CD4-positive, alpha-beta memory T cell (primary cell): ENCODE measurements at regions not wholly inside any gene's neighbourhood (a gene's known extent, or its start where the extent isn't known, plus 50 kb on each side); places are given as distances from the start of the nearest gene placed in this dataset.
A peak's percentile ranks its signal among the peaks of the same experiment; 100 is the strongest.

ENCODE experiments used
- CTCF ChIA-PET: fragments of 350-600 bp; sonication (Branson Sonifier 250); formaldehyde crosslinking; loops from one replicate; lab custom pipeline; 2021; ENCODE audit warnings: inconsistent platforms; ENCODE audit not compliant: partially characterized antibody; lab: Charles Lee
- POLR2A ChIA-PET: fragments of 350-600 bp; sonication (Branson Sonifier 250); formaldehyde crosslinking; loops from one replicate; lab custom pipeline; 2021; ENCODE audit not compliant: partially characterized antibody; lab: Charles Lee
- DNase-seq, 5 donors: peaks; one replicate each; pipeline versions ENCODE4 v3.0.0 to v3.0.0-alpha.2; 2020 to 2022; ENCODE audit warnings: mixed read lengths in 1 of 5
- H3K27ac ChIP-seq: one replicate; pipeline ENCODE4 v1.7.0; 2013; ENCODE audit warnings: low read depth, low read length
- H3K27me3 ChIP-seq: 2 replicates; pipeline ENCODE4 v1.7.0; 2013; ENCODE audit warnings: mild to moderate bottlenecking, low read length, moderate library complexity; ENCODE audit not compliant: insufficient read depth
- H3K36me3 ChIP-seq: 2 replicates; pipeline ENCODE4 v1.7.0; 2013; ENCODE audit warnings: mild to moderate bottlenecking, low read length, moderate library complexity; ENCODE audit not compliant: insufficient read depth
- H3K4me1 ChIP-seq: 2 replicates; pipeline ENCODE4 v1.7.0; 2013; ENCODE audit warnings: mild to moderate bottlenecking, low read length, moderate library complexity; ENCODE audit not compliant: insufficient read depth
- H3K4me3 ChIP-seq, 2 donors: one replicate each; pipeline ENCODE4 v1.7.0; 2013; ENCODE audit warnings: low read length in 2 of 2, mild to moderate bottlenecking in 1 of 2
- H3K9me3 ChIP-seq, 2 donors: one replicate each; pipeline ENCODE4 v1.7.0; 2013; ENCODE audit warnings: low read length in 2 of 2, control low read depth in 1 of 2; ENCODE audit not compliant: control insufficient read depth in 1 of 2
- H3K27ac Mint-ChIP-seq, 7 donors: one replicate each; pipeline ENCODE4 v1.8.0; 2020 to 2021; ENCODE audit warnings: mixed read lengths in 7 of 7, mild to moderate bottlenecking in 6 of 7, inconsistent platforms in 3 of 7, moderate library complexity in 3 of 7
- H3K27me3 Mint-ChIP-seq, 2 donors: one replicate each; pipeline ENCODE4 v1.8.0; 2020 to 2021; ENCODE audit warnings: mixed read lengths in 2 of 2
- H3K36me3 Mint-ChIP-seq, 2 donors: one replicate each; pipeline ENCODE4 v1.8.0; 2020 to 2021; ENCODE audit warnings: mixed read lengths in 2 of 2, inconsistent platforms in 1 of 2, mild to moderate bottlenecking in 1 of 2
- H3K4me1 Mint-ChIP-seq, 4 donors: one replicate each; pipeline ENCODE4 v1.8.0; 2020 to 2021; ENCODE audit warnings: mixed read lengths in 4 of 4, mild to moderate bottlenecking in 1 of 4
- H3K4me3 Mint-ChIP-seq, 8 donors: one replicate each; pipeline ENCODE4 v1.8.0; 2020 to 2021; ENCODE audit warnings: mixed read lengths in 8 of 8, mild to moderate bottlenecking in 7 of 8, moderate library complexity in 6 of 8, inconsistent platforms in 3 of 8
- H3K9me3 Mint-ChIP-seq, 8 donors: one replicate each; pipeline ENCODE4 v1.8.0; 2020 to 2021; ENCODE audit warnings: mixed read lengths in 8 of 8, mild to moderate bottlenecking in 5 of 8, inconsistent platforms in 3 of 8, moderate library complexity in 1 of 8
- intact Hi-C: fragments of 100-400 bp; cut with micrococcal nuclease; formaldehyde crosslinking; loops from one replicate; pipeline ENCODE4 v1.15.1; 2023

DNA sequence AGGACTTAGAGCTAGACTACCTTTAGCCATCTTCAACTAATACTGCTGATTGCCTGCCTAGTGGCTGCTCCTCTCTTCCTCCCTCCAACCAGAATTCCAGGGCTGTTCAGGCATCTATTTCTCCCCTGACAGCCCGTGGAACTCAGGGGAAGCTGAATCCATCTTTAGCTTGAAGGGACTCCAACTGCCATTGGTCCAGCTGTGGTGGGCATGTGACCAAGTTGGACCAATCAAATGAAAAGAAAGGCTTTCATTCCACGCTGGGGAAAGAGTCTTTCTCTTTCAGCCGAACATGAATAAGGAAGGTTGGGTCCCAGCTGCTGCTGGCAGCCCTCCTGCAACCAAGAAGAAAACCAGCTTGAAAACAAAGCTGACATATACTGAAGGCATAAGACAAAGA, 168.5 kb upstream of the OBI1 start:
- Histone ChIP-seq H3K4me3 (no peak overlapping the region), H3K27me3 (no peaks in the 10 kb centered on the region), H3K36me3 (no peaks in the 10 kb centered on the region), H3K9me3 (no peaks in the 10 kb centered on the region), H3K4me1 (no peaks in the 10 kb centered on the region), H3K27ac (no peak overlapping the region)
- CTCF ChIA-PET: no interaction called here
- H3K27ac Mint-ChIP-seq: no peak overlapping the region
- intact Hi-C loops: no loop called here
- H3K9me3 Mint-ChIP-seq: no peaks in the 10 kb centered on the region
- no peak overlapping the region for H3K4me3 Mint-ChIP-seq
- peaks cover 0 to 7% of the 10 kb centered on the region in 2 donors for H3K27me3 Mint-ChIP-seq
- no peaks in the 10 kb centered on the region for H3K36me3 Mint-ChIP-seq
- no peaks in the 10 kb centered on the region for H3K4me1 Mint-ChIP-seq
- no peak for DNase-seq
- POLR2A ChIA-PET: no interaction called here

DNA sequence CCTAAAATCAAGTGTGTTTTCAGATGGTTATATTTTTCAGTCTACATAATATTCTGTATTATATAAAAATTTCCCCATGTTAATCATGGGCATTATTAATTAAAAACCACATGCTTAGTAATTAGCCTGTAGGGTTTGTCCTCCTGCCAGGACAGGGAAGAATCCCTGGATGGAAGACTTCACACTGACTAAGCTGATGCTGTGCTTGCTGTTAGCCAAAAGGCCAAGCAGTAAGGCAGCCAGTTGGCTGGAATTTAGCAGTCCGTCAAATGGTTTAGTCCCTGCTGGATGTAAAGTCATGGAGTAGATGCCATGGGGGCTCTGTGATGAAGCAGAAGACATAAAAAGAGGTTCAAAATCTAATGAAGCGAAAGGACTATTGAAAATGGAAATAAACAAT, 168.0 kb upstream of the OBI1 start:
- no peak for DNase-seq
- intact Hi-C loops: no loop called here
- H3K9me3 Mint-ChIP-seq: no peaks in the 10 kb centered on the region
- Histone ChIP-seq H3K27me3 (no peaks in the 10 kb centered on the region), H3K4me1 (no peaks in the 10 kb centered on the region), H3K4me3 (no peak overlapping the region), H3K36me3 (no peaks in the 10 kb centered on the region), H3K27ac (no peak overlapping the region), H3K9me3 (no peaks in the 10 kb centered on the region)
- CTCF ChIA-PET: no interaction called here
- no peak overlapping the region for H3K27ac Mint-ChIP-seq
- POLR2A ChIA-PET: no interaction called here
- no peak overlapping the region for H3K4me3 Mint-ChIP-seq
- H3K27me3 Mint-ChIP-seq: peaks cover 0 to 7% of the 10 kb centered on the region in 2 donors
- no peaks in the 10 kb centered on the region for H3K4me1 Mint-ChIP-seq
- no peaks in the 10 kb centered on the region for H3K36me3 Mint-ChIP-seq

DNA sequence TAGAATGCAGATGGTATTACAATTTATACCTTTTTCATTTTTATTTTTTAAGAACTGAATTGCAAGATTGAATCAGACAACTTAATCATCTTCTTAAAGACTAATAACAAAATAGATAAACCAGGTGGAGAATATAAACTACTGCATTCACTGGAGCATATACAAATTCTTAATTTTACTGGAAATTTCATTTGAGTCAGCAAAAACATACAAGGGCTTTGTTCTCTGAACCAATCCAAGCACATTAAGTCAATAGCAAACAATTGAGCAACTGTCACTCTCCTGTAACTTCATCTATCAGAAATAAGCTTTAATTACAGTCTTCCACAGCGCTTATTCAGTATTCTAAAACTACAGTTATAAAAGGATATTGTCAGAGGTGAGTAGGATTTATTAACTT, 167.4 kb upstream of the OBI1 start:
- H3K27me3 Mint-ChIP-seq: peaks cover 0 to 7% of the 10 kb centered on the region in 2 donors
- H3K9me3 Mint-ChIP-seq: no peaks in the 10 kb centered on the region
- no peaks in the 10 kb centered on the region for H3K4me1 ChIP-seq
- H3K27ac Mint-ChIP-seq: no peak overlapping the region
- CTCF ChIA-PET: interaction anchor here (1.0 kb wide), 1 partner anchor 8 kb away, joined by 3 read pairs; no protein-coding TSS in a partner anchor
- no peak for DNase-seq
- no peak overlapping the region for H3K4me3 ChIP-seq
- POLR2A ChIA-PET: no interaction called here
- no peaks in the 10 kb centered on the region for H3K27me3 ChIP-seq
- H3K4me3 Mint-ChIP-seq: no peak overlapping the region
- intact Hi-C loops: no loop called here
- H3K4me1 Mint-ChIP-seq: no peaks in the 10 kb centered on the region
- no peak overlapping the region for H3K27ac ChIP-seq
- no peaks in the 10 kb centered on the region for H3K9me3 ChIP-seq
- no peaks in the 10 kb centered on the region for H3K36me3 ChIP-seq
- H3K36me3 Mint-ChIP-seq: no peaks in the 10 kb centered on the region

DNA sequence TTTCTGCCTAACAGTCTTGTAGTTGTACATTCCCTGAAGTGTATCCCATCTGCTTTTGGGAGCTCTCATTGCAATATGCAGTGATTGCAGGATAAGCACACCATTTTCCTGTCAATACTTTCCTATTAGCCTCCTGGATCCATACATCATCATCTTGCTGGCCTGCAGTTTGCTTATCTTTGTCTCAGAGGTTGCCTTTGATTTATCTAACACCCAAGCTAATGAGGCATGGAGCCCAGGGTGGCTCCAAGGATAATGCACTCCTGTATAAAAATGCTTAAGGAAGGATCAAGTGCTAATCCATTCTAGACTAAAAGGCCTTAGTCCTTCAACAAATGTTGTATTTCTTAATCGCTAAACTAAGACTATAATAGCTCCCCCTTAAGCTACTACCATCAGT, 161.6 kb upstream of the OBI1 start:
- Histone ChIP-seq H3K36me3 (no peaks in the 10 kb centered on the region), H3K27me3 (no peaks in the 10 kb centered on the region), H3K4me1 (no peaks in the 10 kb centered on the region), H3K27ac (no peak overlapping the region), H3K4me3 (no peak overlapping the region), H3K9me3 (no peaks in the 10 kb centered on the region)
- no peak for DNase-seq
- no peak overlapping the region for H3K4me3 Mint-ChIP-seq
- no peaks in the 10 kb centered on the region for H3K4me1 Mint-ChIP-seq
- POLR2A ChIA-PET: no interaction called here
- no peak overlapping the region for H3K27ac Mint-ChIP-seq
- no peaks in the 10 kb centered on the region for H3K36me3 Mint-ChIP-seq
- peaks cover 2 to 4% of the 10 kb centered on the region in 2 donors for H3K27me3 Mint-ChIP-seq
- CTCF ChIA-PET: no interaction called here
- no peaks in the 10 kb centered on the region for H3K9me3 Mint-ChIP-seq
- intact Hi-C loops: no loop called here

DNA sequence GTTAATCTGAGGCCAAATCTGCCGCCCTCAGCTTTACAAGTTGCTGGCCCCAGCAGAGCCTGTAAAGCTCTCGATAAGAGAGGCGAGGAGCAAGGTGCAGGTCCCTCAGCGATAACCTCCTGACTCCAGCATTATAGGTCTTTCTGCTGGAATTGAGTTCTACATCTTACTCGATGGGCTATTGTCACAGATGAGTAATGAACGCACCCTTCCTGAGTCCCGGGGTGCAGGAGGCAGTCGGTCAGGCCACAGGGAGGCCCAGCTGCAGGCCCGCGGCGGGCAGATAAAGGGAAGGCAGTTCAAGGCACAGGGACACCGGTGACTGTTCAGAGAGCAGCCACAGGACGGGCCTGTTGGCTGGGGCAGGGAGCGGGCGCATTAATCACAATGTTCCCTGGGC, 157.6 kb upstream of the OBI1 start:
- no peaks in the 10 kb centered on the region for H3K36me3 ChIP-seq
- Mint-ChIP-seq H3K9me3 (peaks cover 0 to 2% (median 0%) of the 10 kb centered on the region in 8 donors), H3K4me1 (no peaks in the 10 kb centered on the region), H3K27ac (no peak overlapping the region), H3K36me3 (no peaks in the 10 kb centered on the region), H3K27me3 (peaks cover 2 to 6% of the 10 kb centered on the region in 2 donors), H3K4me3 (no peak overlapping the region)
- intact Hi-C loops: no loop called here
- H3K9me3 ChIP-seq: no peaks in the 10 kb centered on the region
- ChIA-PET POLR2A (no interaction called here), CTCF (no interaction called here)
- no peak for DNase-seq
- no peaks in the 10 kb centered on the region for H3K27me3 ChIP-seq
- H3K4me1 ChIP-seq: no peaks in the 10 kb centered on the region
- no peak overlapping the region for H3K27ac ChIP-seq
- no peak overlapping the region for H3K4me3 ChIP-seq

DNA sequence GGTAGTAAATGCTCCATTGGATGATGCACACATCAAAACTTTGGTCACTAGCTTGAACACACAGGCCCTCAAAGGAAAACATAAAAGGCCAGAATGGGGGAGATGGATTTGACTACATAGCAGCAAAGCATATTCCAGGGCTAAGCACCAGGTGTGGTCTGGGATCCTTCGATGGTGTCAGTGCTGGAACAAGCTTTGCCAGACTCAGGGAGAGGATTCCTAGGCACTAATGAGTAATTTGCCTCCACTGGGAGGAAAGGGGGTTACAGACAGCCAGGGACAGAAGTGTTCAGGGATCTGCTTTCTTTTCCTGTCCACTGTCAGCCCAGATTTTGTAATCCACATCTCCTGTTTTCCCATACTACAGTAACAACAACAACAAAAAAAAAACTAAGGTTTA, 157.2 kb upstream of the OBI1 start:
- H3K4me3 Mint-ChIP-seq: no peak overlapping the region
- H3K4me1 ChIP-seq: no peaks in the 10 kb centered on the region
- H3K27ac Mint-ChIP-seq: no peak overlapping the region
- H3K27ac ChIP-seq: no peak overlapping the region
- H3K36me3 Mint-ChIP-seq: no peaks in the 10 kb centered on the region
- intact Hi-C loops: no loop called here
- H3K9me3 Mint-ChIP-seq: peaks cover 0 to 2% (median 0%) of the 10 kb centered on the region in 8 donors
- no peak overlapping the region for H3K4me3 ChIP-seq
- POLR2A ChIA-PET: no interaction called here
- H3K4me1 Mint-ChIP-seq: no peaks in the 10 kb centered on the region
- peaks cover 2 to 8% of the 10 kb centered on the region in 2 donors for H3K27me3 Mint-ChIP-seq
- no peak for DNase-seq
- CTCF ChIA-PET: no interaction called here
- H3K27me3 ChIP-seq: no peaks in the 10 kb centered on the region
- H3K36me3 ChIP-seq: no peaks in the 10 kb centered on the region
- no peaks in the 10 kb centered on the region for H3K9me3 ChIP-seq

DNA sequence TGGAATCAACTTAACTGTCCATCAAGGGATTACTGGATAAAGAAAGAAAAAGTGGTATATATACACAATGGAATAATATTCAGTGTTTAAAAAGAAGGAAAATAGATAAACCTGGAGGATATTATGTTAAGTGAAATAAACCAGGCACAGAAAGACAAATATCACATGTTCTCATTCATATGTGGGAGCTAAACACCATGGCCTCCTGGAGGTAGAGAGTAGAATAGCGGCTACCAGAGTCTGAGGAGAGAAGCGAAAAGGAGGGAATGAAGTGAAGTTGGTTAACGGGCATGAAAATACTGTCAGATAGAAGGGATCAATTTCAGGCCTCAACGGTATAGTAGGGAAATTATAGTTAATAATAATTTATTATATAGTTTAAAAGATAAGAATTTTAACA, 147.5 kb upstream of the OBI1 start:
- Histone ChIP-seq H3K27ac (no peak overlapping the region), H3K4me1 (no peaks in the 10 kb centered on the region), H3K4me3 (no peak overlapping the region), H3K9me3 (no peaks in the 10 kb centered on the region), H3K27me3 (no peaks in the 10 kb centered on the region), H3K36me3 (no peaks in the 10 kb centered on the region)
- Mint-ChIP-seq H3K9me3 (peaks cover 0 to 5% (median 0%) of the 10 kb centered on the region in 8 donors), H3K27ac (no peak overlapping the region), H3K4me1 (no peaks in the 10 kb centered on the region), H3K36me3 (no peaks in the 10 kb centered on the region), H3K4me3 (no peak overlapping the region), H3K27me3 (peaks cover 5% of the 10 kb centered on the region in 2 donors)
- POLR2A ChIA-PET: no interaction called here
- CTCF ChIA-PET: no interaction called here
- DNase-seq: no peak
- intact Hi-C loops: no loop called here

DNA sequence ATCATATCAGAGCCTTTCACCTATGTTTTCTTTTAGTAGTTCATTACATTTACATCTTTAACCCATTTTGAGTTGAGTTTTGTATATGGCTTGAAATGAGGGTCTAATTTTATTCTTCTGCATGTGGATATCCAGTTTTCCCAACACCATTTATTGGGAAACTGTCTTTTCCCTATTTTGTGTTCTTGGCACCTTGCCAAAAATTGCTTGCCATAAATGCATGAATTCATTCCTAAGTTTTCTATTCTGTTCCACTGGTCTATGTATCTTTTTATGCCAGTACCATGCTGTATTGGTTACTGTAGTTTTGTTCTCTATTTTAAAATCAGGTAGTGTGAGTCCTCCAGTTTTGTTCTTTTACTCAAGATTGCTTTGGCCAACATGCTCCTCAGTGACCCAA, 144.0 kb upstream of the OBI1 start:
- Histone ChIP-seq H3K4me1 (no peaks in the 10 kb centered on the region), H3K36me3 (no peaks in the 10 kb centered on the region), H3K27ac (no peak overlapping the region), H3K4me3 (no peak overlapping the region), H3K27me3 (no peaks in the 10 kb centered on the region), H3K9me3 (no peaks in the 10 kb centered on the region)
- intact Hi-C loops: no loop called here
- Mint-ChIP-seq H3K4me3 (no peak overlapping the region), H3K9me3 (peaks cover 0 to 5% (median 0%) of the 10 kb centered on the region in 8 donors), H3K27ac (no peak overlapping the region), H3K36me3 (no peaks in the 10 kb centered on the region), H3K4me1 (no peaks in the 10 kb centered on the region), H3K27me3 (peaks cover 4% of the 10 kb centered on the region in 2 donors)
- ChIA-PET POLR2A (no interaction called here), CTCF (no interaction called here)
- DNase-seq: peak in 1 of 5 donors; percentile 2
